SK-MEL-5 (cell line): ENCODE measurements at regions not wholly inside any gene's neighbourhood (a gene's known extent, or its start where the extent isn't known, plus 50 kb on each side); places are given as distances from the start of the nearest gene placed in this dataset.

Experiments used
- DNase-seq: peaks from one replicate; pipeline ENCODE4 v3.0.0-alpha.2; 2016; ENCODE audit warnings: low read depth, low spot score
- in situ Hi-C: cut with HindIII; loops from 2 replicates; pipeline ENCODE4 v1.10.0; 2016; ENCODE audit warnings: low sequenced_read_pairs, high pct_unique_total_duplicates, low pct_unique_long_range_greater_than_20kb

DNA sequence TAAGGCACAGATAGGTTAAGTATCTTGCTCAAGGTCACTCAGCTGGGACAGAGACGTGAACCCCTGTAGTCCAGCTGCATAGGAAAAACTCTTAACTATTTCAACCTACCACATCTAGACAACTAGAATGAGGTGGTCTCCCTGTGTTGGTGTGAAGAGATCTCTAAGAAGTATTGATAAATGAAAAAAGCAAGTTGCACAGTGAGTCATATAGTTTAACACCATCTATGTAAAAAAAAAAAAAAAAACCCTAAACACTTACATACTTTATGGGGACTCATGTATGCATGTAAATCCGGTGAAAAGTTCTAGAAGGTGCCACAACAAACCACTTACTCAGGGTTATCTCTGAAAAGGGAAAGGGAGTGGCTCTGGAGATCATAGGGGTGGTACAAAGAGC is 185.5 kb downstream of the SATB1 start:
- in situ Hi-C loops = no loop called here

DNA sequence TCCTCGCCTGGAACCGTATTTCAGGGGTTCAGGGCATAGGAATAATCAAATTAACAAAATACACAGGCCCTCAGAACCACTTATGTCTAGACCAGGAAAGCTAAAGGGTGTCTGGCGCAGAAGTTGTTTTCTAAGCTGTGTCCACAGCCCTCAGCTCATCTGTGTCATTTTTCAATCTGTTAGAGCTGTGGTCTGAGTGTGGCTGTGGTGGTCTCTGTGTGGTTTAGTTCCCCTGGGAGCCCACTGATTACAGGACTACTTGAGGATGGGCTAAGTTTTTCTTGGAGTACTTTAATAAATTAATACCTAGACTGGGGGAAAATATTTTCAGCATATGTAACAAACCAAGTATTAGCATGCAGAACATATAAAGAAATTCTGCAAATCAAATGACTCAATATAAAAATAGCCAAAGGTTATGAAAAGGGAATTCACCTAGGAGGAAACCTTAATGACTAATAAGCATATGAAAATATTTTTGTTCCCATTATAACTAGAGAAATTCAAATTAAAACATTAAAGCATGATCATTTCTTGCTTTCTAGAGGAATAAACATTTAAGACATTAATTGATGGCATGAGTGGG is 186.3 kb downstream of the SATB1 start:
- DNase-seq = no peak
- in situ Hi-C loops = no loop called here

More for the DNA sequence above, 185.5 kb downstream of the SATB1 start:
- no peak for DNase-seq

DNA sequence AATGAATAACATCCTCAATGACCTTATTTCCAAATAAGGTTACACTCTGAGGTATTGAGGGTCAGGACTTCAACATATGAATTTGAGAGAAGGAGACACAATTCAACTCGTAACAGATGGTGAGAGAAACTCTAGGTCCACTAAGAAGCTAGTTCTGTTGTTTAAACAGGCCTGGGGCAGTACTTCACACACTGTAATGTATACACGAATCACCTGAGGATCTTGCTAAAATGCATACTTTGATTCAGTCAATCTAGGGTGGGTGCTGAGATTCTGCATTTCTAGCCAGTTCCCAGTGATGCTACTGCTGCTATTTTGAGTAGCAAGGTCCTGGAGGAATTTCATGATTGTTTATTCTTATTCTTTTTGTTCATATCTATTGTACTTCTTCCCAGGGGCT is 186.8 kb downstream of the SATB1 start:
- no peak for DNase-seq
- in situ Hi-C loops = no loop called here

DNA sequence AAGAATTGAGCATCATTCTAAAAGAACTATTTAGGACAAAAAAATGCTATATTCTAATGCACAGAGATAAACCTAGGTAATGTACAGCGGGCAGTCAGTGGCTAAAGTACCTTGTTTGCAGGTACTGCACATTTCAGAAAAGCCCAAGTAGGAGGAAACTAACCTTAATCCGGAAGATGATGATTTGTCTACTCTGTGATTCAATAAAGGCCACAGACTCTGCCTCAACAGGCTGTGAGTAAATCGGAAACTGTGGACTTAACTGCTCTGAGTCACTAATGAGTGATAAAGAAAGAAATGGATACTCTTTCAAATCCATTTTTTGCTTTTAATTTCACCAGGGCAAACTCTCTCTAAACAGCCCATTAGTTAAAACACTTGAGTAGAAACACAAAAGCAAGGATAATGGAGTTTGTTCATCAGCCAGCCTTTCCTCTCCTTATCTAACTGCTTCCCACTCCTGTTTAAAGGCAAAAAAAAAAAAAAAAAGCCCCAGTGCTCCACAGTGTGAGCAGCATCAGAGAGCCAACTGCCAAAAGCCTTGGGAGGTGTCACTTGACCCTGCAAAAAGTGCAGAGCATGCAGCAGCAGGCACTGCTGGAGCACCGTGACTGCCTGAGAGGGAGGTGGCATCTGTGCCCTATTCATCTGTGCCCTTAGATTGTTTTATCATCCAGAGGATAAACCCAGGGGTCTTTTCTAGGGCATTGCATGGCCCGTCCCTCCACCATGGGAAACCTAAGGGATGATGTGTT is 187.7 kb downstream of the SATB1 start:
- in situ Hi-C loops = no loop called here
- DNase-seq = no peak

DNA sequence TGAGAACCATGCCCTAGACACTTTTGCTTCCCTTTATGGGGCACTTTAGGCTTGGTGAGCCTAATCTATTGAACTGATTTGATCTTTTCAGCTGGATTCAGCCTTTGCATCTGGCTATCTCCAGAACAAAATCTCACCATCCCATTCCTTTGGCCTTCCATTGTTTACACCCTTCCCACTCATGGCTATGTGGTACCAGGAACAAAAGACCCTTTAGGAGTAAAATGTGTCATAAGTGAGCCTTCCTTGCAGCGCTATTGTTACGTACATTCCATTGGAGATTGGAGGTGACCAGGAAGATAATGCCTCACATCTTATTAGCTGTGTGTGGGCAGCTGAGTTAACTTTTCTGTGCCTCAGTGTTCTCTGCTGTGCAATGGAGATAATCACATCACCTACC is 188.4 kb downstream of the SATB1 start:
- DNase-seq = no peak
- in situ Hi-C loops = no loop called here

DNA sequence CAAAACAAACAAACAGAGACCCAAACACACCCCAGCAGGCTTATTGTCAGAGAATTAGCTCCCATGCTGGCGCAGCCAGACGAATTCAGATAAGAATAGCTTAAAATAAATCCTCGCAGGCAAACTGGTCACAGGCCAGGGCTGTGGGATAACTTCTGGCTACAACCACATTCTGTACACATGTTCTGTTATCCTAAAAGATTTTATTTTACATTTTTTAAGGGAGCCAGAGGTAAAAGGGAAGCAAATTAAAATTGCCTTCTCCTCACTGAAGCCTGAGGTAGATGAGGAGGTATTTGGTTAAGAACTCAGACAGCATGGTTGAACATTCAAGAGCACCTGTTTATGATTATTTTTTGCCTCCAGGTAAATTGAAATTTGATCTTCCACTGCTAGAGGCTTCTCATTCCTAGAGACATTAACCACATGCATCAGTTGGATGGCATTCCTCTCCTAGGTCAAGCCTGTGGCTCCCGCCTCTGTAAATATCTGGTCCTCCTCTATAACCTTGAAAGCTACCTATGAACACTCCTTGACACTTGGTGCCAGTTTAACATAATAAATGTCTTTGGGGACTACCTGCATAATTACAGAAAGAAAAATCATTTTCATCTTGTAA is 190.3 kb downstream of the SATB1 start:
- no peak for DNase-seq
- in situ Hi-C loops = no loop called here

DNA sequence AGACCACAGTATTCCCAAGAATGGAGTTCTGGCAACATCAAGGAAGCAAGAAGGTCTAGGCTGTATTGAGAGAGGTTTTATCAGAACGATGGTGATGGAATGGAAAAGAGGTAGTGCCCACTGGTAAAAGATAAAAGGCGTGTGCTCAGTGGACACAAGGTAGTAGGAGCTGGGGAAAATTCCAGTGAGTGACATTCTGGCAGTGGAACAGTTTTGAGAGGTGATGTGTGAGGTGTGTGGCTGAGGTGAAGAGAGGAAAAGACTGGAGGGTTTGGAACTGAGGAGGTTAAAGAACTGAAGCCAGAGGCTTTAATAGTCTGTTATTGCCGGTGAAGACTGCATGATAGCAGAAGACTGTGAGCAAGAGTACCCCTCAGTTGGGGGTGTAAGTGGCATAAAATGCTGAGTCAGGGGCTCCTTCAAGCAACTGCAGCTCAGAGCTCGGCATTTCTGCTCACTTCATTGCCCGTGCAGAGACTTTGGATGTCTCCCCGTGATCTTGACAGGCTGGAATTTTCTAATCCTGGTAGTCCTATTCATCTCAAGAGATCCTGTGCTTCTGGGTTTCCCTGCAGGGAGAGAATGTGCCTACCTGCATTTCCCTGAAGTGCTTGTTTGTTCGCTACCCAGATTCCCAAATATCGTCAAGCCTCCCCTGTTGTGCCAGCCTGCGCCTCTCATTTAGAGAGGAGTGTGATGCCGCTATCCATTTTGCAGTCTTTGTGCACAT is 191.0 kb downstream of the SATB1 start:
- no peak for DNase-seq
- in situ Hi-C loops = no loop called here

DNA sequence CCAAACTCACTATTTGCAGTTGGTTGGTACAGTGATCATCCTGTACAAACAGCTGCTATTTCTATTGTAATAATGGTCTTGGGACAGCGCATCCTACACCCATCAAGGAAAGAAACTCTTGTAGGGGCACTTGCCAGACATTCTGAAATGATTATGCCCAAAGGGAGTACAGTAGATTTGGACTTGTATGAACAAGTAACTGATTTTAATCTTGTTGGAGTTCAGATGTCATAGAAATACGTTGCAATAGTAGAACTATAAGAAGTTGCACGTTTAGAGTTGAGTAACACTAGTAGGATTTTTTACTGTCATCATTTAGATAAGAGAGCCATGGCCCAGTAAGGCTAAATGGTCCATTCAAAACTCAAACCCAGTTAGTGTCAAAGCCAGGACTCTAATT is 192.8 kb downstream of the SATB1 start:
- in situ Hi-C loops = no loop called here
- DNase-seq = no peak

DNA sequence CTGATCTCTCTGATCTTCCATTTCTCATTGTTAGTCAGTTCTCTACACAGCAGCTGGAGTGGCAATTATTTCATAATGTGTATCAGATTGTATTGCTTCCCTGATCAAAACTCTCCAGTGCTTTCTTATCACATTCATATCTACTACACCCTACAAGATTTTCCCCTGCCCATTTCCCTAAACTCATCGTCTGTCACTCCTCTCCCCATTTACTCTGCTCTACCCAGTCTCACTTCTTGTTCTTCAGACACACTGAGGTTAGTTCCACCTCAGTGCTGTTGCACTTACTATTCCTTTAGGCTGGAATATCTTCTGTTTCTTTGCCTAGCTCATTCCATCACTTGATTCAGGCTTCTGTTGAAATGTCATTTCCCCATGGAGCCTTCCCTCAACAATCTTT is 197.1 kb downstream of the SATB1 start:
- in situ Hi-C loops = no loop called here
- DNase-seq = no peak

DNA sequence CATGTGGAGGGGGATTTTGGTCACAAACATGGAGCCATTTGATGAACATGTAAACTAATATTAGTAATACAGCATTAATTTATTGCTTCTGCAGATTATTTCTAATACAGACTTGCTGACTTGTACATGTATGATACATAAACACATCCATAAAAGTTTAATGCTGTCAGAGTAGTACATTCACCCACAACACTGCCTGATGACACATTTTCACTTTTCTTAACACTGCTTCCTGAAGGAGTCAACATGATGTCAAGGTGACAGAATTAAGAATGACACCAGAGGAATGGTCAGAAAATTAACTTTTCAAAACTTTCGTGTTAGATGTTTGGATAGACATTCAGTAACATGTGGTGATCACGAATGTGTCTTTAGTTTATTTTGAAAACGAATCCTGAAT is 199.4 kb downstream of the SATB1 start:
- in situ Hi-C loops = no loop called here
- no peak for DNase-seq

DNA sequence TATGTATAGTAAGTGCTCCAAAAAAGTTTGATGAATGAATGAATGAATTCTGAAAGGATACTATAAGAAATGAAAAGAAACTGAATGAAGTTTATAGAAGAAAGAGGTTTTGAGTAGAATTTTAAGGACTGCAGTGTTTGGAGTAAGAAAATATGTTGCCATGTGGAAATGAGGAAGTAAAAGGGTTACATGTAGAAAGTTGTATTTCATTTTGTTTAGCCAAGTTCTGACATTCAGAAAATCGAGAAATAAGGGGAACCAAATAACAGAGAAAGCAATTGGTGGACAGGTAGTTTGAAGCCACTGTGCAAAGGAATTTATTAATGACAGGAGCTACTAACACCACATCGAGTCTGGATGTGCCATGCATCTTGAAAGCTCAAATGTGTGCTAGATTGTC is 200.7 kb downstream of the SATB1 start:
- in situ Hi-C loops = no loop called here
- no peak for DNase-seq

DNA sequence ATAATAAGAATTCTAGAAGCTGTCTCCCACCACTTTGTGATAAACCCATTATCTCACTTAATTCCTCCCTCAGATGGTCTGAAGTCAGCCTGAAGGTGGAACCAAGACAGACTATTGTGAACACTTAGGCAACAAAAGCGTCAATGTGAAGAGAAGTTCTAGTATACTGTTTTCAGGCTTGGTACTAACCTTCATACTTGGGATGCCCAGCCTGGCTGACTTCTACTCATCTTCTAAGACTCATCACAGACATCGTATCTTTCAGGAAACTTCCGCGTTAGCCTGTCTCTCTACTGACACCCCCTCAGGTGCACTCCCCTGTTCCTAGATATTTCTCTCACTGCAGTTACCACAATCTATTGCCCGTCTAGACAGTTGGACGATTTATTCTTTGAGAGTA is 201.2 kb downstream of the SATB1 start:
- in situ Hi-C loops = no loop called here

DNA sequence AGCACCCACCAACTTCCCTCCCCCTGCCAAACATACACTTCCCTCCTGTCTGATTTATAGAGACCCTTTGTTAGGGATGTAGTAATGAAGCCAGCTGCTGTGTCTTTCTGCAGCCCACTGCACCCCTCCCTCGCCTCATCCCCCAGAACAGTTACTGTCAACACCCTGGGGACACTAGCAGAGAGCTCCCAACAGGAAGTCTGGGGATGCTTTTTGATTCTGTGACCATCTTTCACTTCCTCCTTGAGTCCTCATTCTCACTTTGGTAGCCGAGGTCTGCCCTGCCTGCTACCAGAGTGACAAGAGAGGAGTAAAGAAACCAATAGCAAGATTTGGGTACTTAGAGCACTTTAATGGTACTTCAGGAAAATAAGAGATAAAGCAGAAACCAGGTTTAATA is 201.6 kb downstream of the SATB1 start:
- DNase-seq = no peak
- in situ Hi-C loops = no loop called here

More for the DNA sequence above, 201.2 kb downstream of the SATB1 start:
- DNase-seq = no peak

DNA sequence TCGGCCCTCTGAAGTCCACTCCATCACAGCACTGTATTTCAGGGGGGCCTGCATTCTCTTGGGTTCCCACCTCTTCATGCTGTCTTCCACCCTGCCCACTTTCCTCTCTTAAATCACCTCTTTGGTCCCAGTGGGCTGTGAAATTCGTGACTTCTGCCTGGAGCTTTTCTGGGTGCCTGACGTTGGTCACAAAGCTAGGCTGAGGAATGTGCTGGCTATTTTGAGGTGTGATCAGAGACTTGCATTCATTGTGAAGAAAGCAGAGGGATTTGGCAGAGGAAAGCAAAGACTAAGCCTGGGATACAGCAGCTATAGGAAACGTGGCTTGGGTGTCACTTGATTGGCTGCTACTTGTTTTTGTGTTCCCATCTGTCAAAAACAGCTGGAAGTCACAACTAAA is 202.5 kb downstream of the SATB1 start:
- no peak for DNase-seq
- in situ Hi-C loops = no loop called here

DNA sequence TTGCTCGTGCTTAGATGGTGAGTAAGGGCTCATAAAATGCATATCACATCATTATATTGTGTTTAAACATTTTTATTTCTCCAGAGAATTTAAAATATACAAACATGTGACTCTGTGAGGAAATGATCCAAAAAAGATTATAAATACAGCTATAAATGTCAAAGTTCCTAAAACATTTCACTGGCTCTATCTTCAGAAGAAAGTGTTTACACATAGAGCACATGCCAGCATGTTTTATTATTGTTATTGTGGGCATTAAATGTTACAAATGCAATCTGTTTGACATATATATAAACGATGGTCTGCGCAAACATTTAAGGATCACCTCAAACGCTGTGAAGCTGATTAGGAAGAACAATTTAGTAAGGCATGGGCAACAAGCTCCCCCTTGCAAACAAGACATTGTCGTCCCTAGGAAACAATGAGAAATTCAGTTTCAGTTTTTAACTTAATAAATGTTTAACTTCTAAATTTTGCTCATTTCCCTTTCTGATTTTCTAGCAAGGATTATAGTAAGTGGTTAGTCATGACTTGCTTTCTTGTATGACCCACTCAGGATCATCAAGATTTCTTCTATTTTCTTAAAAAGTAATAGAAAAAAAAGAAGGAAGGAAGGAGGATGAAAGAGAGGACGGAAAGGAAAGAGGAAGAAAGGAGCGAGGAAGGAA is 207.5 kb downstream of the SATB1 start:
- no peak for DNase-seq
- in situ Hi-C loops = no loop called here

DNA sequence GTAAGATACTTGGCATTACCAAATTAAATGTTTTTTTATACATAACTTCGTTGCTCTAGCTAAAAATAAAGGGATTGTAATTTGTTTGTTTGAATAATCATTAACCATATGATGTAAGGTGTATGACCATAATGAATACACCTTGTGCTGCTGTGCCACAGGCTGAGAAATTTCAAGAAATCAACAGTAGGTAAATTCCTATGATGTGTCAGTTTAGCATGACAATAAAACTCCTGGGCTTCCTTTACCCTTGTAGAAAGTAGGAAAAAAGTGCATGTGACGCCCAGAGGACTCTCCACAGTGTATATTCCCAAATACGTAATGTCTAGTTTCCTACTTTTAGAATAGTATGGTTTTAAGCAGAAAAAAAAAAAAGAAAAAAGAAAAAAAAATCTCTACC is 208.1 kb downstream of the SATB1 start:
- in situ Hi-C loops = no loop called here
- no peak for DNase-seq

DNA sequence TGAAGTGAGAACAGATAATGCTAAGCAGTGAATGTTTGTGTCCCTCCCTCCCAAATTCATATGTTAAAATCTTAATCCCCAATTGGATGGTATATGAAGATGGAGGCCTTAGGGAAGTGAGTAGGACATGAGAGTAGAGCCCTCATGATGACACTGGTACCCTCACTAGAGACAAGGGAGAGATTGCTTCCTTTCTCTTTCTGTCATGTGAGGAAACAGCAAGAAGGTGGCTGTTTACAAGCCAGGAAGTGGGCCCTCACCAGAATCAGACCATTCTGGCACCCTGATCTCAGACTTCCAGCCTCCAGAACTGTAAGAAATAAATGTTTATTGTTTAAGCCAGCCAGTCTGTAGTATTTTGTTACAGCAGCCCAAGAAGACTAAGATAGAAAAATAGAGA is 209.5 kb downstream of the SATB1 start:
- in situ Hi-C loops = no loop called here
- no peak for DNase-seq

DNA sequence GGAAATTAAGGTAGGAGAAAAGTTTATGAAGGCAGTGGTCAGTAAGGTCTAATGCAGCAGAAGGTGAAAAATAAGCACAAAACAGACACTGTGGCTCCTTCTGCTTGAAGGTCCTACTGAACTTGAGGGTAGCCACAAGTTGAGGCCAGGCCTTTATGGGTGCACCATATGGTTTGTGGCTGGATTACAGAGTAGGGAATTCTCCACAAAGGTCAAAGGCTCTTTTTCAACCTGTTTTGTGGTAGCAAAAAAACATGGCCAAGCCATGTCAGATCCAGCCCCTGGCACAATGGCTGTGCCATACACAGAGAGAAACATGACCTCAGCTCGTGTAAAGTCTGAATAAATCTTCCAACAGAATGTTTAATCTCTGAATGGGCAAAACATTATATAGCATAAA is 214.0 kb downstream of the SATB1 start:
- no peak for DNase-seq
- in situ Hi-C loops = no loop called here
